Muscle of leg (tissue), 3 donors: ENCODE measurements at regions not wholly inside any gene's neighbourhood (a gene's known extent, or its start where the extent isn't known, plus 50 kb on each side); places are given as distances from the start of the nearest gene placed in this dataset.
"Not testable (repeated sequence)": the region's sequence is repeated elsewhere in the genome, so short reads cannot be mapped to it uniquely, and the experiment has no call there.

Experiments used
- DNase-seq: peaks from one replicate; pipeline ENCODE4 v3.0.0; 2013
- H3K27ac ChIP-seq: one replicate; pipeline ENCODE4 v1.5.1; 2013; ENCODE audit warnings: mild to moderate bottlenecking, low read length, control low read depth
- H3K27me3 ChIP-seq: one replicate; pipeline ENCODE4 v1.6.1; 2013; ENCODE audit warnings: low read length; ENCODE audit not compliant: control insufficient read depth, insufficient read depth
- H3K36me3 ChIP-seq: one replicate; pipeline ENCODE4 v1.6.1; 2013; ENCODE audit warnings: low read length; ENCODE audit not compliant: control insufficient read depth, insufficient read depth
- H3K4me1 ChIP-seq: one replicate; pipeline ENCODE4 v1.6.1; 2013; ENCODE audit warnings: low read length; ENCODE audit not compliant: control insufficient read depth, insufficient read depth
- H3K4me3 ChIP-seq: one replicate; pipeline ENCODE4 v1.5.1; 2013; ENCODE audit warnings: low read length, control low read depth
- H3K9me3 ChIP-seq: replicated peaks from 2 replicates; pipeline ENCODE4 v1.6.1; 2013; ENCODE audit warnings: low read depth, low read length; ENCODE audit not compliant: control insufficient read depth
- WGBS: methylation state at CpG from one replicate; pipeline ENCODE4 v1.1.5; 2013; ENCODE audit warnings: missing lambda C conversion rate; ENCODE audit not compliant: insufficient coverage; 5-methylcytosine and 5-hydroxymethylcytosine counted together

- no peak for DNase-seq
- Histone ChIP-seq H3K36me3 (no peaks in the 10 kb centered on the region), H3K4me3 (no peak overlapping the region), H3K4me1 (no peaks in the 10 kb centered on the region), H3K27me3 (no peaks in the 10 kb centered on the region), H3K27ac (no peak overlapping the region), H3K9me3 (no peaks in the 10 kb centered on the region)
- WGBS: 46% methylated on average over 11 of the region's 12 CpGs
These were observed 179.1 kb downstream of the ABCC12 start for GRCh38 chr16:47976636-47977210.

GRCh38 chr16:47974971-47975370 is 180.8 kb downstream of the ABCC12 start:
- not testable (repeated sequence) for DNase-seq, H3K36me3 ChIP-seq, H3K27me3 ChIP-seq, H3K4me1 ChIP-seq, H3K9me3 ChIP-seq, H3K4me3 ChIP-seq, H3K27ac ChIP-seq
- 100% methylated on average over 1 of the region's 5 CpGs for WGBS

GRCh38 chr16:47973552-47973951 is 182.2 kb downstream of the ABCC12 start:
- WGBS: 88% methylated on average over 4 of the region's 7 CpGs
- no peak for DNase-seq
- Histone ChIP-seq H3K36me3 (no peaks in the 10 kb centered on the region), H3K4me3 (no peak overlapping the region), H3K27me3 (no peaks in the 10 kb centered on the region), H3K9me3 (no peaks in the 10 kb centered on the region), H3K4me1 (no peaks in the 10 kb centered on the region), H3K27ac (no peak overlapping the region)

GRCh38 chr16:47972246-47972985 is 183.4 kb downstream of the ABCC12 start:
- Histone ChIP-seq H3K27ac (no peak overlapping the region), H3K4me3 (no peak overlapping the region), H3K27me3 (no peaks in the 10 kb centered on the region), H3K4me1 (no peaks in the 10 kb centered on the region), H3K9me3 (no peaks in the 10 kb centered on the region), H3K36me3 (no peaks in the 10 kb centered on the region)
- WGBS: no CpG with 5 or more reads among the region's 6 CpGs
- DNase-seq: no peak

GRCh38 chr16:47971225-47971624 is 184.6 kb downstream of the ABCC12 start:
- WGBS: no CpG with 5 or more reads among the region's 2 CpGs
- Histone ChIP-seq H3K4me3 (no peak overlapping the region), H3K27ac (no peak overlapping the region), H3K9me3 (no peaks in the 10 kb centered on the region), H3K4me1 (no peaks in the 10 kb centered on the region), H3K36me3 (no peaks in the 10 kb centered on the region), H3K27me3 (no peaks in the 10 kb centered on the region)
- DNase-seq: no peak

GRCh38 chr16:47970291-47970931 is 185.4 kb downstream of the ABCC12 start:
- no CpG with 5 or more reads among the region's 2 CpGs for WGBS
- Histone ChIP-seq H3K9me3 (no peaks in the 10 kb centered on the region), H3K4me1 (no peaks in the 10 kb centered on the region), H3K27me3 (no peaks in the 10 kb centered on the region), H3K36me3 (no peaks in the 10 kb centered on the region), H3K27ac (no peak overlapping the region), H3K4me3 (no peak overlapping the region)
- peak; percentile 45 for DNase-seq

GRCh38 chr16:47967374-47967773 is 188.4 kb downstream of the ABCC12 start:
- WGBS: 86% methylated on average over 1 of the region's 2 CpGs

GRCh38 chr16:47966325-47966724 is 189.5 kb downstream of the ABCC12 start:
- Histone ChIP-seq H3K27me3 (no peaks in the 10 kb centered on the region), H3K27ac (no peak overlapping the region), H3K4me3 (no peak overlapping the region), H3K9me3 (no peaks in the 10 kb centered on the region), H3K4me1 (no peaks in the 10 kb centered on the region), H3K36me3 (no peaks in the 10 kb centered on the region)
- 94% methylated on average over 3 of the region's 4 CpGs for WGBS
- no peak for DNase-seq

More at GRCh38 chr16:47967374-47967773, 188.4 kb downstream of the ABCC12 start:
- no peak overlapping the region for H3K4me3 ChIP-seq
- no peaks in the 10 kb centered on the region for H3K36me3 ChIP-seq
- H3K4me1 ChIP-seq: no peaks in the 10 kb centered on the region
- no peaks in the 10 kb centered on the region for H3K27me3 ChIP-seq
- DNase-seq: no peak
- H3K27ac ChIP-seq: no peak overlapping the region
- no peaks in the 10 kb centered on the region for H3K9me3 ChIP-seq

GRCh38 chr16:47965439-47965838 is 190.4 kb downstream of the ABCC12 start:
- no CpG with 5 or more reads among the region's 2 CpGs for WGBS
- H3K36me3 ChIP-seq: no peaks in the 10 kb centered on the region
- H3K27ac ChIP-seq: no peak overlapping the region
- H3K4me3 ChIP-seq: no peak overlapping the region
- H3K4me1 ChIP-seq: no peaks in the 10 kb centered on the region
- H3K9me3 ChIP-seq: no peaks in the 10 kb centered on the region
- DNase-seq: no peak
- no peaks in the 10 kb centered on the region for H3K27me3 ChIP-seq

- no peaks in the 10 kb centered on the region for H3K9me3 ChIP-seq
- no peaks in the 10 kb centered on the region for H3K4me1 ChIP-seq
- no peak overlapping the region for H3K27ac ChIP-seq
- no peak overlapping the region for H3K4me3 ChIP-seq
- WGBS: 96% methylated on average over 2 of the region's 5 CpGs
- H3K36me3 ChIP-seq: no peaks in the 10 kb centered on the region
- DNase-seq: no peak
- H3K27me3 ChIP-seq: no peaks in the 10 kb centered on the region
These were observed 197.1 kb downstream of the ABCC12 start for GRCh38 chr16:47958726-47959125.
